GM06990 (cell line): ENCODE measurements at regions not wholly inside any gene's neighbourhood (a gene's known extent, or its start where the extent isn't known, plus 50 kb on each side); places are given as distances from the start of the nearest gene placed in this dataset.
A peak's percentile ranks its signal among the peaks of the same experiment; 100 is the strongest.

Experiments
- DNase-seq: peaks from one replicate; pipeline ENCODE4 v3.0.0-alpha.2; 2011; ENCODE audit not compliant: insufficient read length; ENCODE audit errors: extremely low read depth
- H3K27me3 ChIP-seq: replicated peaks from 2 replicates; pipeline ENCODE4 v1.6.0; 2011; ENCODE audit warnings: low read length; ENCODE audit not compliant: control insufficient read depth, insufficient read depth
- H3K36me3 ChIP-seq: 2 replicates; pipeline ENCODE4 v1.5.1; 2011; ENCODE audit warnings: low read length; ENCODE audit not compliant: control insufficient read depth, insufficient read depth
- H3K4me3 ChIP-seq: replicated peaks from 2 replicates; pipeline ENCODE4 v1.5.1; 2011; ENCODE audit warnings: low read depth, mild to moderate bottlenecking, control low read depth, low read length
- TF ChIP-seq, protein P1 (sequence below): IDR thresholded peaks from 2 replicates; pipeline ENCODE4 v1.5.1; 2011; ENCODE audit warnings: low read length, control low read depth, mild to moderate bottlenecking, inconsistent platforms; ENCODE audit not compliant: insufficient read depth, poor library complexity, severe bottlenecking

DNA sequence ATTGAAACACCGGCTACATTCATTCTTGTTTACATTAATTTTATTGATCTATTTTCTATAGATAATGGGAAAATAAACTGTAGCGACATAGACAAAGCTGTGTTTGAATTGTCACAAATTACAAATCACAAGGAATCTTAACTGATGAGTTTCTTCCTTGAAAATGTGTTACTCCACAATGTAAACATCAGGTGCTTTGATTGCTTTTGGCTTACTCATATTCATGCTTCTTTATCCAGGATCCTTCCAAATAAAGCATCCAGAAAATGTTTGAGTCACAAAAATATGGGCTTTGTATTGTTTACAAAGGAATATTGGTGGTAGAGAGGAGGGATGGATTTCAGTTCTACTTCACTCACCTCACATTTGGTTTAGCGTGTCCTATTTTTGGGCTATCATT is 64.0 kb downstream of the BMP2 start:
- Histone ChIP-seq H3K27me3 (no peaks in the 10 kb centered on the region; the same call in 1 of the 2 replicates), H3K36me3 (no peaks in the 10 kb centered on the region), H3K4me3 (no peak overlapping the region)
- no peak for DNase-seq
- TF ChIP-seq, protein P1, sequence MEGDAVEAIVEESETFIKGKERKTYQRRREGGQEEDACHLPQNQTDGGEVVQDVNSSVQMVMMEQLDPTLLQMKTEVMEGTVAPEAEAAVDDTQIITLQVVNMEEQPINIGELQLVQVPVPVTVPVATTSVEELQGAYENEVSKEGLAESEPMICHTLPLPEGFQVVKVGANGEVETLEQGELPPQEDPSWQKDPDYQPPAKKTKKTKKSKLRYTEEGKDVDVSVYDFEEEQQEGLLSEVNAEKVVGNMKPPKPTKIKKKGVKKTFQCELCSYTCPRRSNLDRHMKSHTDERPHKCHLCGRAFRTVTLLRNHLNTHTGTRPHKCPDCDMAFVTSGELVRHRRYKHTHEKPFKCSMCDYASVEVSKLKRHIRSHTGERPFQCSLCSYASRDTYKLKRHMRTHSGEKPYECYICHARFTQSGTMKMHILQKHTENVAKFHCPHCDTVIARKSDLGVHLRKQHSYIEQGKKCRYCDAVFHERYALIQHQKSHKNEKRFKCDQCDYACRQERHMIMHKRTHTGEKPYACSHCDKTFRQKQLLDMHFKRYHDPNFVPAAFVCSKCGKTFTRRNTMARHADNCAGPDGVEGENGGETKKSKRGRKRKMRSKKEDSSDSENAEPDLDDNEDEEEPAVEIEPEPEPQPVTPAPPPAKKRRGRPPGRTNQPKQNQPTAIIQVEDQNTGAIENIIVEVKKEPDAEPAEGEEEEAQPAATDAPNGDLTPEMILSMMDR: no peak

GRCh38 chr20:6832811-6833210 is 65.3 kb downstream of the BMP2 start:
- Histone ChIP-seq H3K4me3 (no peak overlapping the region), H3K27me3 (no peaks in the 10 kb centered on the region; the same call in 1 of the 2 replicates), H3K36me3 (no peaks in the 10 kb centered on the region)
- TF ChIP-seq, protein P1: no peak
- no peak for DNase-seq

- Histone ChIP-seq H3K36me3 (no peaks in the 10 kb centered on the region), H3K4me3 (no peak overlapping the region), H3K27me3 (no peaks in the 10 kb centered on the region; the same call in 1 of the 2 replicates)
- DNase-seq: no peak
- TF ChIP-seq, protein P1: no peak
These were observed 68.1 kb downstream of the BMP2 start for GRCh38 chr20:6835609-6836008.

DNA sequence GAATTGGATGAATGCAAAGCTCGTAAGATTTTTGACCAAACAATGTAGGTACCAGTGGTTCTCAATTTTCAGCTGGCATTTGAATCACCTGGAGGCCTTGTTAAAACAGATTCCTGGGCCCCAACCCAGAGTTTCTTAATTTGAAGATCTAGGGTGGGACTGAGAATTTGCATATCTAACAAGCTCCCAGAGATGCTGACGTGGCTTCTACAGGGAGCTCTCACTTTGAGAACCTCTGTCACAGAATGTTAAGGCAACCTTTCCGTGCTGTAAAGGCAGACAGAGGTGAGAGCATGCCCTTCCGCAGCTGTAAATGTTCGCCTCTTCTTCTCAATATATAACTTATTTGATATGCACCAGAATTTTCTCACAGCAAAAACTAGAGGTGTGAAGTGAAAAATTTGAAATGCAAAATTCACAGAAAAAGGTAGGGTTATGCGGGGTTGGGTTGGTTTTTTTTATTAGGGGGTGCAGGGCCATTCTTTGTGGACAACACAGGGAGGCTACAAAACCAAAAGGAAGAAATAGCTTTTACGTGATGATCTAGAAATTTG is 69.4 kb downstream of the BMP2 start:
- no peak overlapping the region for H3K4me3 ChIP-seq
- TF ChIP-seq, protein P1: no peak
- no peaks in the 10 kb centered on the region for H3K36me3 ChIP-seq
- no peaks in the 10 kb centered on the region for H3K27me3 ChIP-seq
- DNase-seq: no peak

DNA sequence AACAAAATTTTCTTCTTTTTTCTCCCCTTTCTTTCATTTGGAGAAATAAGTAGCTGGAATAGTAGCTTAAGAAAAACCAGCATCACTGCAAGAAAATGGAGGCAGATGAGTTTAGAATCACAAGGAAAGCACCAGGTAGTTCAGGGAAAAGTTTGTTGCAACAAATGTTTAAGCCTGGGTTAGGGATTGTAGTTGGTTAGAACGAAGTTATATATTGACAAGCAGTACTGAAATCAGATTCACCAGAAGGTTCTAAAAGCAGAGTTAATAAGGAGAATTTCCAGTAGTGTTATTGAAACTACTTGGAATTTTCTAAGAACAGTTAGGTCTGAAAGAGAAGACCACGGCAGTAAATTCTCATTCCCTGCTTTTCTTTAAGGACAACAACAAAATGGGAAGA is 70.2 kb downstream of the BMP2 start:
- no peak for DNase-seq
- Histone ChIP-seq H3K36me3 (no peaks in the 10 kb centered on the region), H3K4me3 (no peak overlapping the region), H3K27me3 (no peaks in the 10 kb centered on the region)
- TF ChIP-seq, protein P1: no peak

- peak; percentile 1 for DNase-seq
- TF ChIP-seq, protein P1: no peak
- H3K4me3 ChIP-seq: no peak overlapping the region; the same call in 1 of the 2 replicates
- H3K36me3 ChIP-seq: no peaks in the 10 kb centered on the region
- H3K27me3 ChIP-seq: no peaks in the 10 kb centered on the region
These were observed 70.8 kb downstream of the BMP2 start for GRCh38 chr20:6838181-6838826.
